Fibroblast of lung (primary cell): ENCODE measurements at regions not wholly inside any gene's neighbourhood (a gene's known extent, or its start where the extent isn't known, plus 50 kb on each side); places are given as distances from the start of the nearest gene placed in this dataset.

ENCODE experiments used
- DNase-seq, 2 donors: peaks; one replicate each; pipeline versions ENCODE4 v3.0.0 to v3.0.0-alpha.2; 2010; ENCODE audit warnings: low read depth in 2 of 2
- H2AFZ ChIP-seq: 2 replicates; pipeline ENCODE4 v1.5.1; 2012; ENCODE audit warnings: low read length, control low read depth, inconsistent platforms
- H3K27ac ChIP-seq: 2 replicates; pipeline ENCODE4 v1.5.1; 2011; ENCODE audit warnings: low read length, control low read depth; ENCODE audit not compliant: insufficient read depth
- H3K27me3 ChIP-seq: 2 replicates; pipeline ENCODE4 v1.5.1; 2011; ENCODE audit warnings: mild to moderate bottlenecking, low read length; ENCODE audit not compliant: control insufficient read depth, insufficient read depth
- H3K36me3 ChIP-seq: 2 replicates; pipeline ENCODE4 v1.5.1; 2011; ENCODE audit warnings: low read length; ENCODE audit not compliant: control insufficient read depth, insufficient read depth
- H3K4me1 ChIP-seq: 2 replicates; pipeline ENCODE4 v1.5.1; 2011; ENCODE audit warnings: low read length; ENCODE audit not compliant: control insufficient read depth, insufficient read depth; ENCODE audit errors: extremely low read depth
- H3K4me2 ChIP-seq: 2 replicates; pipeline ENCODE4 v1.5.1; 2011; ENCODE audit warnings: low read length, control low read depth; ENCODE audit not compliant: insufficient read depth; ENCODE audit errors: extremely low read depth
- H3K4me3 ChIP-seq, 4 experiments: fragments of 200-600 bp in 1 of 4; sonication (generic) in 1 of 4; replicated peaks in 1 of 4; 2 replicates each; pipeline ENCODE4 v1.5.1; 2011 to 2016; ENCODE audit warnings: low read length in 4 of 4, low read depth in 3 of 4, mild to moderate bottlenecking in 3 of 4, control low read depth in 2 of 4, inconsistent platforms in 1 of 4, mixed read lengths in 1 of 4; ENCODE audit not compliant: insufficient read depth in 1 of 4; ENCODE audit errors: control extremely low read depth in 1 of 4
- H3K79me2 ChIP-seq: 2 replicates; pipeline ENCODE4 v1.5.1; 2012; ENCODE audit warnings: mild to moderate bottlenecking, low read length, inconsistent platforms; ENCODE audit not compliant: control insufficient read depth, insufficient read depth
- H3K9ac ChIP-seq: 2 replicates; pipeline ENCODE4 v1.5.1; 2011; ENCODE audit warnings: mild to moderate bottlenecking, low read length, control low read depth; ENCODE audit not compliant: insufficient read depth
- H3K9me3 ChIP-seq: 2 replicates; pipeline ENCODE4 v1.5.1; 2012; ENCODE audit warnings: low read depth, low read length; ENCODE audit not compliant: control insufficient read depth, insufficient read depth
- H4K20me1 ChIP-seq: 2 replicates; pipeline ENCODE4 v1.5.1; 2011; ENCODE audit warnings: low read length; ENCODE audit not compliant: control insufficient read depth, insufficient read depth; ENCODE audit errors: extremely low read depth
- CTCF ChIP-seq, 2 donors: IDR thresholded peaks in 1 of 2; conservative IDR thresholded peaks in 1 of 2; 1 replicate in 1 of 2; 2 replicates in 1 of 2; pipeline ENCODE4 v1.5.1; 2011 to 2012; ENCODE audit warnings: low read length in 2 of 2, control low read depth in 1 of 2, inconsistent platforms in 1 of 2, low read depth in 1 of 2, mild to moderate bottlenecking in 1 of 2
- EZH2 ChIP-seq: IDR thresholded peaks from 2 replicates; pipeline ENCODE4 v1.5.1; 2012; ENCODE audit warnings: low read length, control low read depth, mild to moderate bottlenecking; ENCODE audit errors: missing control alignments

DNA sequence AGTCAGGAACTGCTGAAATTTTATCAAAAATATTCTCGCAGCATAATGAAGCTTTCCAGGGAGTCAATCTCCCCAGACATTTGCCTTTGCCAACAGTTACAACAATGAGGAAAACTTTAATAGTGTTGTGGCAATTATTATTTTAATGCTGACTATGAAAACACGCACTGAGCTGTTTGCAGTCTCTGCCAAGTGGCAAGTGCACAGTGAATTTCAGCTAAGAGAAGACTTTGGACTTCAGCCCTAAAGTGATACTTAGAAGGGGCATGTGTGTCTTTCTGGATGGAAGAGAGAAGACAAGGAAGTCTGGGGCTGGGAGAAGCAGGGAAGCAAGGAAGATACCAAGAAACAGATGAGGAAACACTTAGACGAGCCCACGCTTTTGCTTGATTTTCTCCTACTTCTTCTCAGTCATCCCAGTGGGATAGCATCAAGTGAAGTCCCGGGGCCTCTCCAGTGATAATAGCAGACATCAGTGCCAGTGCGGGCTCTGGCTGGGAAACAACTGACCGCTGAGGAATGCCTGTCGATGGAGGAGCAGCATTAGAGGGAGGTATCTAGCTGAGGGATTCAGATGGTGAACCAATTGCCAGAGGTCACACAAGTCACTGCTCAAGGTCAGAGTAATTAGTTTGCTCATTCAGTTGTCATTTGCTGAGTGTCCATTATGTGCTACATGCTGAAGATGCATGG lies 196.3 kb downstream of the TTLL7 start:
- no peak overlapping the region for H2AFZ ChIP-seq
- no peaks in the 10 kb centered on the region for H3K4me1 ChIP-seq
- H3K27me3 ChIP-seq: no peaks in the 10 kb centered on the region
- DNase-seq: no peak
- H3K4me3 ChIP-seq: no peak overlapping the region
- no peaks in the 10 kb centered on the region for H3K36me3 ChIP-seq
- no peak overlapping the region for H3K9ac ChIP-seq
- no peak overlapping the region for H3K27ac ChIP-seq
- no peaks in the 10 kb centered on the region for H4K20me1 ChIP-seq
- no peaks in the 10 kb centered on the region for H3K79me2 ChIP-seq
- no peaks in the 10 kb centered on the region for H3K9me3 ChIP-seq
- H3K4me2 ChIP-seq: no peak overlapping the region
- TF ChIP-seq EZH2: no peak
- no peak for TF ChIP-seq CTCF (conservative IDR thresholded peaks at IDR 0.05 in 1 of 2, IDR thresholded peaks at IDR 0.05 in 1 of 2; ENCODE audit: low read depth in 1 of 2, low read length in 2 of 2)

- Histone ChIP-seq H3K36me3 (no peaks in the 10 kb centered on the region), H3K4me3 (no peak overlapping the region), H3K27ac (no peak overlapping the region), H3K4me2 (no peak overlapping the region), H3K4me1 (no peaks in the 10 kb centered on the region), H3K27me3 (no peaks in the 10 kb centered on the region), H3K79me2 (no peaks in the 10 kb centered on the region), H2AFZ (no peak overlapping the region), H4K20me1 (no peaks in the 10 kb centered on the region), H3K9ac (no peak overlapping the region), H3K9me3 (no peaks in the 10 kb centered on the region)
- no peak for DNase-seq
- no peak for TF ChIP-seq EZH2
- TF ChIP-seq CTCF (conservative IDR thresholded peaks at IDR 0.05 in 1 of 2, IDR thresholded peaks at IDR 0.05 in 1 of 2; ENCODE audit: low read depth in 1 of 2, low read length in 2 of 2): no peak
Observed at GRCh38 chr1:83802023-83802422, 196.9 kb downstream of the TTLL7 start.

DNA sequence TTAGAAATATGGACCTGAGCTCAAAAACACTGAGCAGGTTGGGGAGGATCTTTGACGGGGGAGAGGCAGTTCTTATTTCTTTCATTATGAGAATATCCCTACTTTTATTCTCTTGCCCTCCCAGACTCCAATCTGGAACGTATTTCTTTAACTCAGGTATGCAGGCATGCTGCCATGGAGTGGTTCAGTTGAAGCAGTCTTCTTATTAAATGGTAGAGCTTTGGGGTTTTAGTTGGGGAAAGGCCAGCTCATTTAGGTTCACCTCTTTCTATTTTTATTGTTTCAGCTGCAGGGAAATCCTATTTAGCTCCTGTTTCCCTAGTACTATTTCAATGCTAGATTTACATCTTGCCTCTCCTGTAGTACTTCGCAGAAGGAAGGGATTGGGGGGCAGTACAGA lies 198.9 kb downstream of the TTLL7 start:
- H3K79me2 ChIP-seq: no peaks in the 10 kb centered on the region
- H3K4me2 ChIP-seq: no peak overlapping the region
- H3K27me3 ChIP-seq: no peaks in the 10 kb centered on the region
- no peaks in the 10 kb centered on the region for H3K9me3 ChIP-seq
- H3K27ac ChIP-seq: no peak overlapping the region
- no peak for DNase-seq
- H3K4me1 ChIP-seq: no peaks in the 10 kb centered on the region
- no peak overlapping the region for H3K4me3 ChIP-seq
- no peaks in the 10 kb centered on the region for H4K20me1 ChIP-seq
- TF ChIP-seq EZH2 (no peak), CTCF (conservative IDR thresholded peaks at IDR 0.05 in 1 of 2, IDR thresholded peaks at IDR 0.05 in 1 of 2; ENCODE audit: low read depth in 1 of 2, low read length in 2 of 2) (no peak)
- no peak overlapping the region for H3K9ac ChIP-seq
- H2AFZ ChIP-seq: no peak overlapping the region
- H3K36me3 ChIP-seq: no peaks in the 10 kb centered on the region
